ENCODE measurements at regions not wholly inside any gene's neighbourhood (a gene's known extent, or its start where the extent isn't known, plus 50 kb on each side); places are given as distances from the start of the nearest gene placed in this dataset.

- Mint-ChIP-seq H3K4me1 (ENCODE audit: low read depth, unreplicated experiment) (no peaks in the 10 kb centered on the region), H3K27me3 (ENCODE audit: insufficient read depth, unreplicated experiment) (peaks cover 18% of the 10 kb centered on the region), H3K9me3 (ENCODE audit: unreplicated experiment) (peaks cover 15% of the 10 kb centered on the region), H3K36me3 (ENCODE audit: insufficient read depth, unreplicated experiment) (no peaks in the 10 kb centered on the region), H3K27ac (ENCODE audit: unreplicated experiment) (no peak overlapping the region), H3K4me3 (ENCODE audit: unreplicated experiment) (no peak overlapping the region)
- Histone ChIP-seq H3K36me3 (ENCODE audit: control insufficient read depth, insufficient read depth, low read length) (no peaks in the 10 kb centered on the region), H3K9me3 (no peaks in the 10 kb centered on the region), H3K4me3 (ENCODE audit: low read depth, low read length) (no peak overlapping the region), H3K27me3 (replicated peaks; ENCODE audit: control insufficient read depth, insufficient read depth, low read length) (no peaks in the 10 kb centered on the region; the same call in 1 of the 2 replicates), H3K4me1 (no peaks in the 10 kb centered on the region)
- ChIA-PET CTCF (no interaction called here), POLR2A (no interaction called here)
- TF ChIP-seq CTCF (IDR thresholded peaks at IDR 0.05; ENCODE audit: insufficient read depth in 1 of 2, low read depth in 1 of 2, low read length in 1 of 2, severe bottlenecking in 1 of 2, unreplicated experiment in 1 of 2): no peak
- no peak for DNase-seq
- intact Hi-C loops (cut with micrococcal nuclease; ENCODE audit: unreplicated experiment): no loop called here
- no TSS peak for BruUV-seq (replicated peaks)
Measured at GRCh38 chr2:209102319-209102718, 321.5 kb upstream of the MAP2 start.

DNA sequence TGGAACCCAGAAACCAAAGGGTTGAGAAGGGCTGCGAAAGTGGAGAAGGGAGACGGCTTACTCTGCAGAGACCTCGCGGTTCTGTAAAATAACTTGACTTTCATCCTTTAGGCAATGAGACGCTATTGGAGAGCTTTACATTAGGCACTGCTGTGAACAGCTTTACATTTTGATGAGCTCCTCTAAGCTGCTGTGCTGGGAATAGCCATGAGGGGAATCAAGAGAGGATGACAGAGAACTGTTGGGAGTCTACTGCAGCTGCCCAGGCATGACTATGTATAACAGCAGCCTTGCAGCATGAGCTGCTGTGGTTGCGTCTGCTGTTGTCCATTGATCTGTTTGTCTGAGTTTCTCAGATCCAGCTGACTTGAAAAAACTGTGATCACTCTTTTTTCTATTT lies 310.8 kb upstream of the MAP2 start:
- no peak for TF ChIP-seq CTCF (IDR thresholded peaks at IDR 0.05; ENCODE audit: insufficient read depth in 1 of 2, low read depth in 1 of 2, low read length in 1 of 2, severe bottlenecking in 1 of 2, unreplicated experiment in 1 of 2)
- ChIA-PET CTCF (no interaction called here), POLR2A (no interaction called here)
- H3K36me3 Mint-ChIP-seq (ENCODE audit: insufficient read depth, unreplicated experiment): no peaks in the 10 kb centered on the region
- no peaks in the 10 kb centered on the region for H3K9me3 Mint-ChIP-seq (ENCODE audit: unreplicated experiment)
- no peaks in the 10 kb centered on the region for H3K4me1 ChIP-seq
- H3K4me3 ChIP-seq (ENCODE audit: low read depth, low read length): no peak overlapping the region
- H3K27me3 ChIP-seq (replicated peaks; ENCODE audit: control insufficient read depth, insufficient read depth, low read length): no peaks in the 10 kb centered on the region
- H3K9me3 ChIP-seq: peaks cover 3% of the 10 kb centered on the region; the same call in 1 of the 2 replicates
- intact Hi-C loops (cut with micrococcal nuclease; ENCODE audit: unreplicated experiment): no loop called here
- no peak for DNase-seq
- no TSS peak for BruUV-seq (replicated peaks)
- H3K4me3 Mint-ChIP-seq (ENCODE audit: unreplicated experiment): no peak overlapping the region
- H3K4me1 Mint-ChIP-seq (ENCODE audit: low read depth, unreplicated experiment): no peaks in the 10 kb centered on the region
- no peak overlapping the region for H3K27ac Mint-ChIP-seq (ENCODE audit: unreplicated experiment)
- no peaks in the 10 kb centered on the region for H3K36me3 ChIP-seq (ENCODE audit: control insufficient read depth, insufficient read depth, low read length)
- H3K27me3 Mint-ChIP-seq (ENCODE audit: insufficient read depth, unreplicated experiment): peaks cover 2% of the 10 kb centered on the region

DNA sequence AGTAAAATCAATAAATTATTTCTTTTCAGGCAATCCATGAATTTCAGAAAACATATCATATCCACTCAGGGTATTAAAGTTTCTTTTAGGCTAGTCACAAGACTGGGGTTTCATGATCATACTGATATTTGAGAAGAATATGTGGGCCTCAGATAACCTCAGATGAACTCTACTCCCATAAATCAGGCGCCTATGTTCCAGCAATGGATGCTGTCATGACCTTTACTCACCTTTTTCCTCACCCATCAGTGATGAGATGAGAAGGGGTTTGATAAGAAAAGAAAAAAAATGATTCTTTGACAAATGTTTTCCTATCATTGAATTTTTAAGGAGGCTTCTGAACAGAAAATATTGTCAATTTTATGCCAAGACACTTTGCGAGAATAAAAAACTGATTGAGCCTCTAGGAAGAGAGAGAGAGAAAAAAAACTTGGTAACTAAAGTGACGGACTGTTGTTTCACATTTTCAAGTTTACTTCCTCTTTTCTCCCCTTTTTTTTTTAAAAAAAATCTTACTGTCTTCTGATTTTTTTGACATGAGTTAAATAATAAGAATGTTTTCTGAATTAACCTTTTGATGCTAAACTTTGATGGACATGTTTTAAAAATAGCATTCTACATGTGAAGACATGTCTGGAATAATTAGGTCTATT lies 309.1 kb upstream of the MAP2 start:
- Mint-ChIP-seq H3K9me3 (ENCODE audit: unreplicated experiment) (no peaks in the 10 kb centered on the region), H3K27me3 (ENCODE audit: insufficient read depth, unreplicated experiment) (no peaks in the 10 kb centered on the region), H3K36me3 (ENCODE audit: insufficient read depth, unreplicated experiment) (no peaks in the 10 kb centered on the region), H3K4me1 (ENCODE audit: low read depth, unreplicated experiment) (no peaks in the 10 kb centered on the region), H3K4me3 (ENCODE audit: unreplicated experiment) (no peak overlapping the region), H3K27ac (ENCODE audit: unreplicated experiment) (no peak overlapping the region)
- intact Hi-C loops (cut with micrococcal nuclease; ENCODE audit: unreplicated experiment): no loop called here
- Histone ChIP-seq H3K4me3 (ENCODE audit: low read depth, low read length) (no peak overlapping the region), H3K36me3 (ENCODE audit: control insufficient read depth, insufficient read depth, low read length) (no peaks in the 10 kb centered on the region), H3K27me3 (replicated peaks; ENCODE audit: control insufficient read depth, insufficient read depth, low read length) (no peaks in the 10 kb centered on the region), H3K4me1 (no peaks in the 10 kb centered on the region), H3K9me3 (no peaks in the 10 kb centered on the region)
- no peak for TF ChIP-seq CTCF (IDR thresholded peaks at IDR 0.05; ENCODE audit: insufficient read depth in 1 of 2, low read depth in 1 of 2, low read length in 1 of 2, severe bottlenecking in 1 of 2, unreplicated experiment in 1 of 2)
- no TSS peak for BruUV-seq (replicated peaks)
- no peak for DNase-seq
- CTCF ChIA-PET: no interaction called here
- POLR2A ChIA-PET: no interaction called here
